ENCODE measurements at regions not wholly inside any gene's neighbourhood (a gene's known extent, or its start where the extent isn't known, plus 50 kb on each side); places are given as distances from the start of the nearest gene placed in this dataset.

DNA sequence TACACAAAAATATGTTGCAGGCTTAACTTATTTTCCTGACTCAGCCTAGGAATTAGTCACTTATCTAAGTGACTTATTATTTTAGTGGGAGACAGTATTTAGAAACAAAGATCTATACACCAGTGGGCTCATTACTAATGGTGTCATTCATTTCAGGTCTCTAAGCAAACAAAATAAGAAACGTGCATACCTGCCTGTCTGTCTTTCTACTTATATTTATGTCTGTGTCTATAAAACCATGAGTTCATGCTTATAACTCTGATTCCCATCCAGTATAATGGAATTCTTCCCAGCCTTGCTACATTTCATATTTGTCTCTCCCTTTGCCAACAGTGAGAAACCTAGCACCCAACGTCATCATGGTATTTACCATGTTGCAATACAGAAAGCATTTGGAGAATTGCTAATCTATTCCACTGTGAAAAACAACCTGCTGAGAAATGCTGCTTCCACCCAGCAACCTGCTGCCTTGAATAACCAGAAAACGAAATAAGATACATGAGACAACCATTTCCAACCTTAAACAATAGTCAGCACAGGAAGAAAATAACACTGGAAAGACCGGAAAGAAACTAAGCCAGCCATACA is 501.0 kb downstream of the GLRX3 start:
- Mint-ChIP-seq H3K27ac (no peak overlapping the region), H3K27me3 (ENCODE audit: low read depth) (peaks cover 8% of the 10 kb centered on the region), H3K9me3 (peaks cover 3% of the 10 kb centered on the region), H3K4me1 (ENCODE audit: low read depth) (peaks cover 4% of the 10 kb centered on the region), H3K36me3 (ENCODE audit: low read depth) (no peaks in the 10 kb centered on the region), H3K4me3 (no peak overlapping the region)
- no peak for DNase-seq (ENCODE audit: low spot score)

DNA sequence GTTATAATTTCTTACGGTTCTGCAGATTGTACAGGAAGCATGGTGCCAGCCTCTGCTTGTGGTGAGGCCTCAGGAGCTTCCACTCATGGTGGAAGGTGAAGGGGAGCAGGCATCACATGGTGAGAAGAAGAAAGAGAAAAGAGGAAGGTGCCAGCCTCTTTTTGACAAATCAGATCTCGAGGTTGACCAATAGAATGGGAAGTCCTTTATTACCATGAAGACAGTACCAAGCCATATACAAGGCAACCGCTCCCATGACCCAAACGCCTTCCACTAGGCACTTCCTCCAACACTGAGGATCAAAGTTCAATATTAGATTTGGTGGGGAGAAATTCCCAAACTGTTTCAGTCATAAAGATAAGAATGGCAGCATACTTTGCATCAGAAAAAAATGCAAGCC is 502.8 kb downstream of the GLRX3 start:
- no peak overlapping the region for H3K4me3 Mint-ChIP-seq
- peaks cover 4% of the 10 kb centered on the region for H3K4me1 Mint-ChIP-seq (ENCODE audit: low read depth)
- peaks cover 3% of the 10 kb centered on the region for H3K9me3 Mint-ChIP-seq
- no peak for DNase-seq (ENCODE audit: low spot score)
- H3K27me3 Mint-ChIP-seq (ENCODE audit: low read depth), result peaks cover 8% of the 10 kb centered on the region
- H3K27ac Mint-ChIP-seq, result no peak overlapping the region
- H3K36me3 Mint-ChIP-seq (ENCODE audit: low read depth), result no peaks in the 10 kb centered on the region

DNA sequence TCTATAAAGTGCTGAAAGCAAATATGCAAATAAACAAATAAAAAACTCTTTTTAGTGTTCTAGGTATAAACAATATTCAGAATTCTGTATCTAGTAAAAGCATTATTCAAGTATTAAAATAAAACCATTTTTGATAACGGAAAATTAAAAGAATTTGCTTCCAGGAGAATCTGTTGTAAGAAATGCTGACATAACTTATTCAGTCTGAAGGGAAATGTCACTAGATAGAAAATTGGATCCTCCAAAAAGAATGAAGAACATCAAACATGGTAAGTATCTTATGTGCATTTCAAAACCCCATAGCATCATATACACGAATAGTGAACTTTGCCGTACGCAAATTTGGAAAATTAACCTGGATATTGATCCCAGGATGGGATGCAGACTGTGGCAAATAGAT is 506.7 kb downstream of the GLRX3 start:
- no peaks in the 10 kb centered on the region for H3K36me3 Mint-ChIP-seq (ENCODE audit: low read depth)
- no peak for DNase-seq (ENCODE audit: low spot score)
- no peak overlapping the region for H3K27ac Mint-ChIP-seq
- H3K4me3 Mint-ChIP-seq, result no peak overlapping the region
- H3K27me3 Mint-ChIP-seq (ENCODE audit: low read depth), result peaks cover 5% of the 10 kb centered on the region
- no peaks in the 10 kb centered on the region for H3K4me1 Mint-ChIP-seq (ENCODE audit: low read depth)
- no peaks in the 10 kb centered on the region for H3K9me3 Mint-ChIP-seq

- peaks cover 6% of the 10 kb centered on the region for H3K9me3 Mint-ChIP-seq
- H3K4me1 Mint-ChIP-seq (ENCODE audit: low read depth), result no peaks in the 10 kb centered on the region
- H3K36me3 Mint-ChIP-seq (ENCODE audit: low read depth), result no peaks in the 10 kb centered on the region
- no peak for DNase-seq (ENCODE audit: low spot score)
- H3K27ac Mint-ChIP-seq, result no peak overlapping the region
- H3K27me3 Mint-ChIP-seq (ENCODE audit: low read depth), result no peaks in the 10 kb centered on the region
- no peak overlapping the region for H3K4me3 Mint-ChIP-seq
Measured at GRCh38 chr10:130647341-130647740, 511.1 kb downstream of the GLRX3 start.

GRCh38 chr10:130648807-130649206 is 512.6 kb downstream of the GLRX3 start:
- no peak for DNase-seq (ENCODE audit: low spot score)
- no peak overlapping the region for H3K4me3 Mint-ChIP-seq
- H3K27ac Mint-ChIP-seq, result no peak overlapping the region
- H3K4me1 Mint-ChIP-seq (ENCODE audit: low read depth), result no peaks in the 10 kb centered on the region
- no peaks in the 10 kb centered on the region for H3K36me3 Mint-ChIP-seq (ENCODE audit: low read depth)
- peaks cover 6% of the 10 kb centered on the region for H3K9me3 Mint-ChIP-seq
- H3K27me3 Mint-ChIP-seq (ENCODE audit: low read depth), result no peaks in the 10 kb centered on the region

- Mint-ChIP-seq H3K4me1 (ENCODE audit: low read depth) (no peaks in the 10 kb centered on the region), H3K27me3 (ENCODE audit: low read depth) (no peaks in the 10 kb centered on the region), H3K4me3 (no peak overlapping the region), H3K27ac (no peak overlapping the region), H3K9me3 (peaks cover 6% of the 10 kb centered on the region), H3K36me3 (ENCODE audit: low read depth) (no peaks in the 10 kb centered on the region)
- no peak for DNase-seq (ENCODE audit: low spot score)
Measured at GRCh38 chr10:130652544-130652943, 516.4 kb downstream of the GLRX3 start.

DNA sequence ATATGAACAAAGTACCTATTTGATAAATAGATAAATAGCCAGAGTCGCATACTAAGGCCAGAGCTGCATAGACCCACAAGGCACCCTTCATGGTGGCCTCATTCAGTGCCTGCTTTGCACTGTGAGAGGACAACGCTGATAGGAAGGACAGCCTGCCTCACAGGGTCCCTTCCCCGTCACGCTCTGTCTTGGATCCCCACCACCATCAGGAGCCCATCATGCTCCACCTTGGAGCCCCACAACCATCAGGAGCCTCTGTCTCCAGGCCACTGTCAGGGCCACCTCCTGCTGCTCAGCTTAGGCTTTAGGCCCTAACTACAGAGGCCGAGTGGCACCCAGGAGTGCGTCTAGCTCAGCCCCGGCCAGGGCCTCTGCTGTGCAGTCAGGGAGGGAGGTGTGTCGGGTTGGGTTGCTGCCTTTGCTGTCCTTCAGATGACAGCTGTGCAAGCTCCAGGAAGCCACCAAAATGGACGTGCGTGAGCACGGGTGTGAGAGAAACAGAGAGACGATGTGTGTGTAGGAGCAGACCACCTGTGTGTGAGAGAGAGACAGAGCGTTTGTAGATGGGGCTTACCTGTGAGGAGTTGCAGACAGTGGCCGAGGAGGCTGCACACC is 516.9 kb downstream of the GLRX3 start:
- DNase-seq (ENCODE audit: low spot score), result no peak
- peaks cover 6% of the 10 kb centered on the region for H3K9me3 Mint-ChIP-seq
- no peaks in the 10 kb centered on the region for H3K4me1 Mint-ChIP-seq (ENCODE audit: low read depth)
- no peak overlapping the region for H3K4me3 Mint-ChIP-seq
- H3K27ac Mint-ChIP-seq, result no peak overlapping the region
- H3K27me3 Mint-ChIP-seq (ENCODE audit: low read depth), result no peaks in the 10 kb centered on the region
- H3K36me3 Mint-ChIP-seq (ENCODE audit: low read depth), result no peaks in the 10 kb centered on the region

- H3K4me3 Mint-ChIP-seq, result no peak overlapping the region
- DNase-seq (ENCODE audit: low spot score), result no peak
- H3K27ac Mint-ChIP-seq, result no peak overlapping the region
- H3K9me3 Mint-ChIP-seq, result peaks cover 1% of the 10 kb centered on the region
- no peaks in the 10 kb centered on the region for H3K27me3 Mint-ChIP-seq (ENCODE audit: low read depth)
- no peaks in the 10 kb centered on the region for H3K4me1 Mint-ChIP-seq (ENCODE audit: low read depth)
- no peaks in the 10 kb centered on the region for H3K36me3 Mint-ChIP-seq (ENCODE audit: low read depth)
Measured at GRCh38 chr10:130654726-130655125, 518.5 kb downstream of the GLRX3 start.

GRCh38 chr10:130655313-130656186 is 519.4 kb downstream of the GLRX3 start:
- Mint-ChIP-seq H3K27me3 (ENCODE audit: low read depth) (no peaks in the 10 kb centered on the region), H3K9me3 (no peaks in the 10 kb centered on the region), H3K27ac (no peak overlapping the region), H3K4me1 (ENCODE audit: low read depth) (no peaks in the 10 kb centered on the region), H3K36me3 (ENCODE audit: low read depth) (no peaks in the 10 kb centered on the region), H3K4me3 (no peak overlapping the region)
- no peak for DNase-seq (ENCODE audit: low spot score)

- no peak for DNase-seq (ENCODE audit: low spot score)
- Mint-ChIP-seq H3K27me3 (ENCODE audit: low read depth) (no peaks in the 10 kb centered on the region), H3K4me3 (no peak overlapping the region), H3K27ac (no peak overlapping the region), H3K36me3 (ENCODE audit: low read depth) (no peaks in the 10 kb centered on the region), H3K4me1 (ENCODE audit: low read depth) (no peaks in the 10 kb centered on the region), H3K9me3 (no peaks in the 10 kb centered on the region)
Measured at GRCh38 chr10:130656187-130656575, 520.0 kb downstream of the GLRX3 start.

DNA sequence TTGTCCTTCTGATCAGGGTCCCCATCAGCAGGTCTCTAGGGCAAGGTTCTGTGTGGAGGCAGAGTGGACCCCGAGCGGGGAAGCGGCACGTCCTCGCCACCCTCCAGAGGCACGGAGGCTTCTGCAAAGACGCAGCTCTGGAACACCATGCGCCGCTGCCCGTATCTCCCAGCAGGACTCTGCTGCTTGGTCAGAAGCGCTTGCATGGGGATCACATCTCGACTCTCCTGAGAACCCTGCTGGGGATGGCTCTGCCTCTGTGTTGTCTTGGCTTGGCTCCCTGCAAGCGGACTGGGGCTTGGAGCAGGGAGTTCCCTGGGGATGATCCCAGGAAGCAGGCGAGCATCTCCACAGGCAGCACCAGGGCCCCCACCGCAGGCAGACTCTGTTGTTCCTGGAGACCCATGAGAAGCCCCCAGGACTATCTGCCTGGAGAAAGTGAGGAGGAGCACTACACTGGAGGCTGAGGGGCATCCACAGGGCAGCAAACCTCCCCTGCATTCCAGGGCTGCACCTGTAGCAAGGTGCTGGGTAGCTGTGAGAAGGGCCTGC is 520.5 kb downstream of the GLRX3 start:
- no peaks in the 10 kb centered on the region for H3K4me1 Mint-ChIP-seq (ENCODE audit: low read depth)

GRCh38 chr10:130658687-130659290 is 522.6 kb downstream of the GLRX3 start:
- no peak overlapping the region for H3K4me3 Mint-ChIP-seq
- H3K36me3 Mint-ChIP-seq (ENCODE audit: low read depth), result no peaks in the 10 kb centered on the region
- no peaks in the 10 kb centered on the region for H3K9me3 Mint-ChIP-seq
- H3K27me3 Mint-ChIP-seq (ENCODE audit: low read depth), result no peaks in the 10 kb centered on the region
- DNase-seq (ENCODE audit: low spot score), result no peak
- no peak overlapping the region for H3K27ac Mint-ChIP-seq
- H3K4me1 Mint-ChIP-seq (ENCODE audit: low read depth), result no peaks in the 10 kb centered on the region

More for the DNA sequence above, 520.5 kb downstream of the GLRX3 start:
- Mint-ChIP-seq H3K27ac (no peak overlapping the region), H3K9me3 (no peaks in the 10 kb centered on the region), H3K27me3 (ENCODE audit: low read depth) (no peaks in the 10 kb centered on the region), H3K4me3 (no peak overlapping the region), H3K36me3 (ENCODE audit: low read depth) (no peaks in the 10 kb centered on the region)
- DNase-seq (ENCODE audit: low spot score), result no peak

DNA sequence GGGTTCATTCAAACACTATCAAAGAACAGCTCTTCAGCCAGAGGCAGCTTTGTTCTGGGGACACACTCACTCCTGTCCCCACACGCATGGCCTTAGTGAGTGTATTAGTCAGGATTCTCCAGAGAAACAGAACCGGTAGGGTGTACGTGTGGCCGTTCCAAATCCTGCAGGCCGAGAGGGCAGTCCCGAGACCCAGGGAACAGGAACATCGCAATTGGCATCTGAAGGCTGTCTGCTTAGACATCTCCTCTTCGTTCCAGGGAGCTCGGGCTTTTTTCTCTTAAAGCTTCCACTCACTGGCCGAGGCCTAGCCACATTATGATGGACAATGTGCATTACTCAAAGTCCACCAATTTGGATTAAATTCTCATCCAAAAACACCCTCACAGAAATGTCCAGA is 523.3 kb downstream of the GLRX3 start:
- DNase-seq (ENCODE audit: low spot score), result no peak
- Mint-ChIP-seq H3K36me3 (ENCODE audit: low read depth) (no peaks in the 10 kb centered on the region), H3K27me3 (ENCODE audit: low read depth) (no peaks in the 10 kb centered on the region), H3K4me1 (ENCODE audit: low read depth) (no peaks in the 10 kb centered on the region), H3K9me3 (no peaks in the 10 kb centered on the region), H3K27ac (no peak overlapping the region), H3K4me3 (no peak overlapping the region)

DNA sequence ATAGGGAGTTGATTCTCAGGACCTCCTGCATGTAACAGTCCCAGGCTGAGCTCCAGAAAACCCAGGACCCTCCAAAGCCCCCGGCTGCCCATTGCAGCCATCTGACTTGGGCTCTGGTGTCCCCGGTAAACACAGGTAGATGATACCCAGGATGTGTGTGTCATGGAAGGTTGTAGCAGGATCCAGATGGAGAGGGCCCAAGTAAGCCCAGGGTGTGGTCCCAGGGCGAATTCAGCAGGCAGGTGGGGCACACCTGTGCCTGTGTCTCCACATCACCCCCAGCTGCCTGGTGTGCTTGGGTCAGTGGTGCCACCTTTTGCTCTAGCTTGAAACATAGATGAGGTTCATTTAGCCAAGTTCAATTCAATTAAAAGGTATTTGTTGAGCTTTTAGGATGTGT is 524.1 kb downstream of the GLRX3 start:
- Mint-ChIP-seq H3K27ac (no peak overlapping the region), H3K4me3 (no peak overlapping the region), H3K36me3 (ENCODE audit: low read depth) (no peaks in the 10 kb centered on the region), H3K4me1 (ENCODE audit: low read depth) (no peaks in the 10 kb centered on the region), H3K27me3 (ENCODE audit: low read depth) (no peaks in the 10 kb centered on the region), H3K9me3 (no peaks in the 10 kb centered on the region)
- DNase-seq (ENCODE audit: low spot score), result no peak
